SK-N-SH treated with all-trans-retinoic acid at 6 μM for 48 hours (cell line): ENCODE measurements at regions not wholly inside any gene's neighbourhood (a gene's known extent, or its start where the extent isn't known, plus 50 kb on each side); places are given as distances from the start of the nearest gene placed in this dataset.

Experiments
- ARNTL ChIP-seq: fragments of 450-650 bp; formaldehyde crosslinking; IDR thresholded peaks from 2 replicates; pipeline ENCODE4 v1.5.0; 2020; ENCODE audit warnings: low read depth, mild to moderate bottlenecking, moderate library complexity, borderline replicate concordance
- CREB5 ChIP-seq: fragments of 250-450 bp; sonication (Bioruptor Pico); IDR thresholded peaks from 2 replicates; pipeline ENCODE4 v1.5.1; 2020; ENCODE audit warnings: low read depth, mild to moderate bottlenecking, moderate library complexity
- ESRRG ChIP-seq: fragments of 250-450 bp; sonication (Bioruptor Pico); IDR thresholded peaks from 2 replicates; pipeline ENCODE4 v1.6.1; 2021; ENCODE audit warnings: mild to moderate bottlenecking
- GLIS3 ChIP-seq: fragments of 250-450 bp; sonication (Bioruptor Pico); IDR thresholded peaks from 2 replicates; pipeline ENCODE4 v1.5.0; 2020; ENCODE audit warnings: mild to moderate bottlenecking, moderate library complexity
- PATZ1 ChIP-seq: fragments of 250-450 bp; sonication (Bioruptor Pico); IDR thresholded peaks from 2 replicates; pipeline ENCODE4 v1.8.0; 2020; ENCODE audit warnings: mild to moderate bottlenecking, moderate library complexity, borderline replicate concordance
- RARB ChIP-seq: fragments of 250-450 bp; sonication (Bioruptor Pico); IDR thresholded peaks from 2 replicates; pipeline ENCODE4 v1.8.0; 2021; ENCODE audit warnings: mild to moderate bottlenecking, moderate library complexity
- TSHZ2 ChIP-seq: fragments of 250-450 bp; sonication (Bioruptor Pico); IDR thresholded peaks from 2 replicates; pipeline ENCODE4 v1.5.0; 2020; ENCODE audit warnings: mild to moderate bottlenecking, moderate library complexity
- ZC3H10 ChIP-seq: fragments of 250-450 bp; sonication (Bioruptor Pico); IDR thresholded peaks from 2 replicates; pipeline ENCODE4 v1.5.1; 2021; ENCODE audit warnings: mild to moderate bottlenecking, moderate library complexity
- ZFP3 ChIP-seq: fragments of 250-450 bp; sonication (Bioruptor Pico); IDR thresholded peaks from 2 replicates; pipeline ENCODE4 v1.5.0; 2020; ENCODE audit warnings: mild to moderate bottlenecking, moderate library complexity
- ZFP30 ChIP-seq: fragments of 450-650 bp; formaldehyde crosslinking; IDR thresholded peaks from 2 replicates; pipeline ENCODE4 v1.5.0; 2022; ENCODE audit warnings: mild to moderate bottlenecking, moderate library complexity
- ZNF8 ChIP-seq: fragments of 450-650 bp; formaldehyde crosslinking; IDR thresholded peaks from 2 replicates; pipeline ENCODE4 v1.5.0; 2020; ENCODE audit warnings: mild to moderate bottlenecking, moderate library complexity

- TF ChIP-seq ZNF8 (CRISPR knock-in tag) (no peak), ZFP30 (no peak), ZC3H10 (CRISPR knock-in tag) (no peak), GLIS3 (CRISPR knock-in tag) (no peak), RARB (CRISPR knock-in tag) (no peak), ZFP3 (CRISPR knock-in tag) (no peak), CREB5 (CRISPR knock-in tag) (no peak), ESRRG (CRISPR knock-in tag) (no peak), PATZ1 (CRISPR knock-in tag) (no peak), TSHZ2 (CRISPR knock-in tag) (no peak), ARNTL (no peak)
Measured at GRCh38 chr6:81128671-81129070, 623.8 kb downstream of the TENT5A start.
